ENCODE measurements at regions not wholly inside any gene's neighbourhood (a gene's known extent, or its start where the extent isn't known, plus 50 kb on each side); places are given as distances from the start of the nearest gene placed in this dataset.

- peaks cover 1% of the 10 kb centered on the region for H3K27me3 Mint-ChIP-seq (ENCODE audit: unreplicated experiment)
- no peak overlapping the region for H3K4me3 Mint-ChIP-seq (ENCODE audit: unreplicated experiment)
- no peak for DNase-seq (ENCODE audit: low spot score)
- H3K36me3 Mint-ChIP-seq (ENCODE audit: low read depth, unreplicated experiment), result no peaks in the 10 kb centered on the region
- H3K9me3 Mint-ChIP-seq (ENCODE audit: unreplicated experiment), result no peaks in the 10 kb centered on the region
- TF ChIP-seq, protein P1, sequence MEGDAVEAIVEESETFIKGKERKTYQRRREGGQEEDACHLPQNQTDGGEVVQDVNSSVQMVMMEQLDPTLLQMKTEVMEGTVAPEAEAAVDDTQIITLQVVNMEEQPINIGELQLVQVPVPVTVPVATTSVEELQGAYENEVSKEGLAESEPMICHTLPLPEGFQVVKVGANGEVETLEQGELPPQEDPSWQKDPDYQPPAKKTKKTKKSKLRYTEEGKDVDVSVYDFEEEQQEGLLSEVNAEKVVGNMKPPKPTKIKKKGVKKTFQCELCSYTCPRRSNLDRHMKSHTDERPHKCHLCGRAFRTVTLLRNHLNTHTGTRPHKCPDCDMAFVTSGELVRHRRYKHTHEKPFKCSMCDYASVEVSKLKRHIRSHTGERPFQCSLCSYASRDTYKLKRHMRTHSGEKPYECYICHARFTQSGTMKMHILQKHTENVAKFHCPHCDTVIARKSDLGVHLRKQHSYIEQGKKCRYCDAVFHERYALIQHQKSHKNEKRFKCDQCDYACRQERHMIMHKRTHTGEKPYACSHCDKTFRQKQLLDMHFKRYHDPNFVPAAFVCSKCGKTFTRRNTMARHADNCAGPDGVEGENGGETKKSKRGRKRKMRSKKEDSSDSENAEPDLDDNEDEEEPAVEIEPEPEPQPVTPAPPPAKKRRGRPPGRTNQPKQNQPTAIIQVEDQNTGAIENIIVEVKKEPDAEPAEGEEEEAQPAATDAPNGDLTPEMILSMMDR (IDR thresholded peaks at IDR 0.05; ENCODE audit: unreplicated experiment), result no peak
- H3K27ac Mint-ChIP-seq (ENCODE audit: unreplicated experiment), result no peak overlapping the region
- H3K4me1 Mint-ChIP-seq (ENCODE audit: unreplicated experiment), result no peaks in the 10 kb centered on the region
Observed at GRCh38 chr6:90450268-90450953, 136.5 kb downstream of the MAP3K7 start.

DNA sequence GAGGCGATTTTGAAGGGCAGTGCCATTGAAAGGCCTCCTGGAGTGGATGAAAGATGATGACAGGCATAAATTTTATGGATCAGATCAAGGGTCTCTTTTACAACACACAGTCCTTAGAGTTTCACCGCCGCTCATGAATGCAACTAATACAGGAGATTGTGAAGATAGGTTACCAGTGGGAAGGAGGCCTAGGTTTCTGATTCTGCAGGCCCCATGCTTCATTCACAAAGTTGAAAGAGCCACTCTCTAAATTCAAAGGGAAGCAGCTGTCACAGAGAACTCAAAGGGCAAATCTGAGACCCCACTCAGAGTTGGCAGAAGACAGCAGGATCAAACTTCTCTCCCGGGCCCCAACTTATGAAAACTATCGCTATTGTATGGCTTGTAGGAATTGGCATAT lies 137.6 kb downstream of the MAP3K7 start:
- Mint-ChIP-seq H3K4me3 (ENCODE audit: unreplicated experiment) (no peak overlapping the region), H3K4me1 (ENCODE audit: unreplicated experiment) (no peaks in the 10 kb centered on the region), H3K27ac (ENCODE audit: unreplicated experiment) (no peak overlapping the region), H3K36me3 (ENCODE audit: low read depth, unreplicated experiment) (no peaks in the 10 kb centered on the region), H3K9me3 (ENCODE audit: unreplicated experiment) (no peaks in the 10 kb centered on the region), H3K27me3 (ENCODE audit: unreplicated experiment) (peaks cover 1% of the 10 kb centered on the region)
- no peak for DNase-seq (ENCODE audit: low spot score)
- TF ChIP-seq, protein P1 (IDR thresholded peaks at IDR 0.05; ENCODE audit: unreplicated experiment), result no peak

- Mint-ChIP-seq H3K27me3 (ENCODE audit: unreplicated experiment) (peaks cover 1% of the 10 kb centered on the region), H3K27ac (ENCODE audit: unreplicated experiment) (no peak overlapping the region), H3K36me3 (ENCODE audit: low read depth, unreplicated experiment) (no peaks in the 10 kb centered on the region), H3K4me3 (ENCODE audit: unreplicated experiment) (no peak overlapping the region), H3K4me1 (ENCODE audit: unreplicated experiment) (no peaks in the 10 kb centered on the region), H3K9me3 (ENCODE audit: unreplicated experiment) (no peaks in the 10 kb centered on the region)
- TF ChIP-seq, protein P1 (IDR thresholded peaks at IDR 0.05; ENCODE audit: unreplicated experiment), result no peak
- no peak for DNase-seq (ENCODE audit: low spot score)
Observed at GRCh38 chr6:90448836-90449235, 138.0 kb downstream of the MAP3K7 start.

- Mint-ChIP-seq H3K27ac (ENCODE audit: unreplicated experiment) (no peak overlapping the region), H3K4me3 (ENCODE audit: unreplicated experiment) (no peak overlapping the region), H3K4me1 (ENCODE audit: unreplicated experiment) (no peaks in the 10 kb centered on the region), H3K27me3 (ENCODE audit: unreplicated experiment) (peaks cover 1% of the 10 kb centered on the region), H3K36me3 (ENCODE audit: low read depth, unreplicated experiment) (no peaks in the 10 kb centered on the region), H3K9me3 (ENCODE audit: unreplicated experiment) (no peaks in the 10 kb centered on the region)
- DNase-seq (ENCODE audit: low spot score), result no peak
- TF ChIP-seq, protein P1 (IDR thresholded peaks at IDR 0.05; ENCODE audit: unreplicated experiment), result no peak
Observed at GRCh38 chr6:90446164-90446563, 140.7 kb downstream of the MAP3K7 start.

DNA sequence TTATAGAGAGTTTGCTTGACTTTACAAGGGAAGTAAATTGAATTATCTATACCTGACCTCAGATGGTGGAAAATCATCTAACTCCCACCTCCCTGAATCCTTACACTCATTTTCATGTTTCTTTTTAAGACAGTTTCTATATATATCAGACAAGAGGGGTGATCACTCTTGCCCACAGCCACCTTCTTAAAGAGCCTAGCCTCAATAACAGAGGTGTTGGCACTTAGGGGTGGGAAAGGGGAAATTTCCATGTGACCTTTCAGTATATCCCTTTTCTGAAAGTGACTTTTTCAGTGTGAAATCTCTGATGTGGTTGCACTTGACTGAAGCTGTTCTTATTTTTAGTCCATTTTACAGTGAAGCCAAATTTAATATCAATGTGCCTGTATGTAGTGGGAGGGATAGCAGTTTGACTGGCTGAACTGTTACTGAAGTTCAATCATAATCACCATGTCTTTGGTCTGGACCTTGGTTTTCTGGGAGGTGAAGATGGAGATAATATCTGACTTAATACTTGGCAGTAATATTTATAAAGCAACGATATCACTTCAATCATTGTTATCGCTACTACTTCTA lies 141.3 kb downstream of the MAP3K7 start:
- Mint-ChIP-seq H3K36me3 (ENCODE audit: low read depth, unreplicated experiment) (no peaks in the 10 kb centered on the region), H3K27me3 (ENCODE audit: unreplicated experiment) (peaks cover 1% of the 10 kb centered on the region), H3K4me1 (ENCODE audit: unreplicated experiment) (no peaks in the 10 kb centered on the region), H3K27ac (ENCODE audit: unreplicated experiment) (no peak overlapping the region), H3K4me3 (ENCODE audit: unreplicated experiment) (no peak overlapping the region), H3K9me3 (ENCODE audit: unreplicated experiment) (no peaks in the 10 kb centered on the region)
- TF ChIP-seq, protein P1 (IDR thresholded peaks at IDR 0.05; ENCODE audit: unreplicated experiment), result no peak
- no peak for DNase-seq (ENCODE audit: low spot score)
